ENCODE measurements at regions not wholly inside any gene's neighbourhood (a gene's known extent, or its start where the extent isn't known, plus 50 kb on each side); places are given as distances from the start of the nearest gene placed in this dataset.

GRCh38 chr2:64939332-64939917 lies 49.8 kb upstream of the SLC1A4 start:
- no peaks in the 10 kb centered on the region for H4K20me1 ChIP-seq (ENCODE audit: control insufficient read depth, insufficient read depth, insufficient read length)
- no peak overlapping the region for H2BK20ac ChIP-seq (ENCODE audit: low read depth, low read length, poor library complexity, severe bottlenecking)
- Mint-ChIP-seq H3K36me3 (ENCODE audit: insufficient read depth in 1 of 3, low read depth in 3 of 3) (peaks cover 0 to 10% (median 4%) of the 10 kb centered on the region in 3 experiments; a peak in 4 of 7 replicates), H3K4me1 (peaks cover 15 to 16% of the 10 kb centered on the region in 2 experiments), H3K27ac (no peak overlapping the region), H3K27me3 (ENCODE audit: low read depth) (peaks cover 3% of the 10 kb centered on the region), H3K9me3 (peaks cover 9% of the 10 kb centered on the region in 2 experiments; a peak in 4 of 5 replicates), H3K4me3 (no peak overlapping the region)
- no peaks in the 10 kb centered on the region for H3K9me3 ChIP-seq (ENCODE audit: control insufficient read depth, low read depth, low read length)
- no peaks in the 10 kb centered on the region for H3K79me2 ChIP-seq (ENCODE audit: insufficient read depth, low read length)
- H4K8ac ChIP-seq (replicated peaks; ENCODE audit: insufficient read length, low read depth, low read length) = no peak overlapping the region
- no peak overlapping the region for H2BK15ac ChIP-seq (ENCODE audit: low read depth, low read length)
- H4K91ac ChIP-seq (ENCODE audit: insufficient read length, low read depth, low read length) = no peak overlapping the region
- H3K23ac ChIP-seq (ENCODE audit: insufficient read length, low read depth, low read length) = no peak overlapping the region
- H3K79me1 ChIP-seq (ENCODE audit: insufficient read depth, low read depth, low read length, poor library complexity, severe bottlenecking) = no peaks in the 10 kb centered on the region
- no peak overlapping the region for H2BK120ac ChIP-seq (ENCODE audit: low read depth, low read length, poor library complexity, severe bottlenecking)
- no peak overlapping the region for H2AK5ac ChIP-seq (ENCODE audit: insufficient read length, low read length)
- no peaks in the 10 kb centered on the region for H3K23me2 ChIP-seq (ENCODE audit: insufficient read length, low read depth, low read length, poor library complexity, severe bottlenecking)
- no CpG with 5 or more reads among the region's 12 CpGs for WGBS (ENCODE audit: extremely low coverage, insufficient read length, low lambda C conversion rate)
- no peak overlapping the region for H3K9ac ChIP-seq (ENCODE audit: extremely low read depth, insufficient read length, low read length)
- H2BK12ac ChIP-seq (ENCODE audit: insufficient read length, low read depth, low read length) = no peak overlapping the region
- H3K27me3 ChIP-seq (ENCODE audit: insufficient read depth, low read length) = no peaks in the 10 kb centered on the region
- H2BK5ac ChIP-seq (ENCODE audit: insufficient read length, low read length) = no peak overlapping the region
- no peak overlapping the region for H3K4ac ChIP-seq (ENCODE audit: low read depth, low read length)
- no peak overlapping the region for H3K18ac ChIP-seq (ENCODE audit: insufficient read length, low read depth, low read length)
- H3K27ac ChIP-seq (ENCODE audit: insufficient read length, low read depth, low read length) = no peak overlapping the region
- no peak overlapping the region for H2AFZ ChIP-seq (ENCODE audit: low read length)
- H3T11ph ChIP-seq (ENCODE audit: low read length) = no peak overlapping the region
- H3K4me1 ChIP-seq (ENCODE audit: insufficient read depth, low read length) = no peaks in the 10 kb centered on the region; the same call in 1 of the 2 replicates
- no peak for DNase-seq
- no peak for TF ChIP-seq CTCF (conservative IDR thresholded peaks at IDR 0.05)
- H3K4me2 ChIP-seq (ENCODE audit: insufficient read depth, insufficient read length, low read length) = no peak overlapping the region
- H3K14ac ChIP-seq (ENCODE audit: insufficient read depth, low read length) = no peak overlapping the region
- H3K56ac ChIP-seq (ENCODE audit: insufficient read length, low read depth, low read length) = no peak overlapping the region
- no peak overlapping the region for H4K5ac ChIP-seq (ENCODE audit: insufficient read length, low read depth, low read length)

All from H9 (cell line).